ENCODE measurements at regions not wholly inside any gene's neighbourhood (a gene's known extent, or its start where the extent isn't known, plus 50 kb on each side); places are given as distances from the start of the nearest gene placed in this dataset.

DNA sequence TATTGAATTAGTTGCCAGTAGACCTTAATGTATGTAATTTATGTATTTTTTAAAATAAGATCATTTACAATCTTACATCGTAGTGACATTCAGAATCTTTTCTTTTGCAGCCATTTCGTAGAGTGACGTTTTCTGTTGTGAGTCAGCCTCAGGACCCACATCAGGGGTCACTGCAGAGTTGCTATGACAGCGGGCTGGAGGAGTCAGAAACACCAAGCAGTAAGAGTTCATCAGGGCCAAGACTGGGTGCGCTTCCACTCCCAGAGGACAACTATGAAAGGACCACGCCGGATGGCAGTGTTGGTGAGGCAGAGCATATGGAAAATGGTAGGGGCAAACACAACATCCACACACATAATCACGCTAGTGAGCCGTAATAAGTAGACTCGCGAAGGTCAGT is 199.9 kb downstream of the PCDH7 start:
- TF ChIP-seq ZFP3 (CRISPR knock-in tag; IDR thresholded peaks at IDR 0.05) (no peak), ZFP30 (CRISPR knock-in tag; IDR thresholded peaks at IDR 0.05) (no peak), ARNTL (CRISPR knock-in tag; IDR thresholded peaks at IDR 0.05; ENCODE audit: borderline replicate concordance, low read depth) (no peak), PATZ1 (CRISPR knock-in tag; IDR thresholded peaks at IDR 0.05; ENCODE audit: borderline replicate concordance) (no peak), OSR1 (CRISPR knock-in tag; IDR thresholded peaks at IDR 0.05) (no peak), CSDC2 (CRISPR knock-in tag; IDR thresholded peaks at IDR 0.05) (no peak), TCF4 (CRISPR knock-in tag; IDR thresholded peaks at IDR 0.05; ENCODE audit: borderline replicate concordance) (no peak), GLIS3 (CRISPR knock-in tag; IDR thresholded peaks at IDR 0.05) (no peak), ZC3H10 (CRISPR knock-in tag; IDR thresholded peaks at IDR 0.05) (no peak), SNAI2 (CRISPR knock-in tag; IDR thresholded peaks at IDR 0.05) (no peak), RARB (CRISPR knock-in tag; IDR thresholded peaks at IDR 0.05) (no peak), ZNF8 (CRISPR knock-in tag; IDR thresholded peaks at IDR 0.05) (no peak)
- TF ChIP-seq, protein P1, sequence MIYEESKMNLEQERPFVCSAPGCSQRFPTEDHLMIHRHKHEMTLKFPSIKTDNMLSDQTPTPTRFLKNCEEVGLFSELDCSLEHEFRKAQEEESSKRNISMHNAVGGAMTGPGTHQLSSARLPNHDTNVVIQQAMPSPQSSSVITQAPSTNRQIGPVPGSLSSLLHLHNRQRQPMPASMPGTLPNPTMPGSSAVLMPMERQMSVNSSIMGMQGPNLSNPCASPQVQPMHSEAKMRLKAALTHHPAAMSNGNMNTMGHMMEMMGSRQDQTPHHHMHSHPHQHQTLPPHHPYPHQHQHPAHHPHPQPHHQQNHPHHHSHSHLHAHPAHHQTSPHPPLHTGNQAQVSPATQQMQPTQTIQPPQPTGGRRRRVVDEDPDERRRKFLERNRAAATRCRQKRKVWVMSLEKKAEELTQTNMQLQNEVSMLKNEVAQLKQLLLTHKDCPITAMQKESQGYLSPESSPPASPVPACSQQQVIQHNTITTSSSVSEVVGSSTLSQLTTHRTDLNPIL (CRISPR knock-in tag; IDR thresholded peaks at IDR 0.05; ENCODE audit: low read depth): no peak
- TF ChIP-seq, protein P2, sequence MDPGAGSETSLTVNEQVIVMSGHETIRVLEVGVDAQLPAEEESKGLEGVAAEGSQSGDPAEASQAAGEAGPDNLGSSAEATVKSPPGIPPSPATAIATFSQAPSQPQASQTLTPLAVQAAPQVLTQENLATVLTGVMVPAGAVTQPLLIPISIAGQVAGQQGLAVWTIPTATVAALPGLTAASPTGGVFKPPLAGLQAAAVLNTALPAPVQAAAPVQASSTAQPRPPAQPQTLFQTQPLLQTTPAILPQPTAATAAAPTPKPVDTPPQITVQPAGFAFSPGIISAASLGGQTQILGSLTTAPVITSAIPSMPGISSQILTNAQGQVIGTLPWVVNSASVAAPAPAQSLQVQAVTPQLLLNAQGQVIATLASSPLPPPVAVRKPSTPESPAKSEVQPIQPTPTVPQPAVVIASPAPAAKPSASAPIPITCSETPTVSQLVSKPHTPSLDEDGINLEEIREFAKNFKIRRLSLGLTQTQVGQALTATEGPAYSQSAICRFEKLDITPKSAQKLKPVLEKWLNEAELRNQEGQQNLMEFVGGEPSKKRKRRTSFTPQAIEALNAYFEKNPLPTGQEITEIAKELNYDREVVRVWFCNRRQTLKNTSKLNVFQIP (CRISPR knock-in tag; IDR thresholded peaks at IDR 0.05; ENCODE audit: borderline replicate concordance, low read depth): no peak

Measured in SK-N-SH treated with all-trans-retinoic acid at 6 μM for 48 hours (cell line).